ENCODE measurements at regions not wholly inside any gene's neighbourhood (a gene's known extent, or its start where the extent isn't known, plus 50 kb on each side); places are given as distances from the start of the nearest gene placed in this dataset.

DNA sequence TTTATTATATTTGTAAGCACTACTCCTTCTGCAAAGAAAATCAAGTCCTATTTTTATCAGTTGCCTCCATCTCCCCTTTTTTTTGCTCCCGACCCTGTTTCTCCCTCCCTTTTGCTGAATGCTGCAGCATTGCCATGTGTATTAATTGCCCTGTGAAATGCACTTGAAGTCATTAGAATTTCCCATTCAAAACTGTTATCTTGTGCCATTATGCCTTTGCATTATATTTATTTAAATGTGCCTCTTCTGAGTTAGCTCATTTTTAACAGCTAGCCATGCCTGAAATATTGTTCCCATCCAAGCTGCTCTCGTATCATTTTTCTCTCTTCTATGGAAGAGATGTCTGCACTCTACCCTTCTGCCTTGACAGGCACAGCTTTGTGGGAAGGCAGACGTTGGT, 404.0 kb upstream of the PLXNA2 start:
- H3K4me1 ChIP-seq (ENCODE audit: control insufficient read depth, insufficient read depth, low read depth, low read length), result no peaks in the 10 kb centered on the region
- H3K4me2 ChIP-seq (ENCODE audit: low read length, poor library complexity, severe bottlenecking), result no peak overlapping the region
- H4K8ac ChIP-seq (ENCODE audit: low read length), result no peak overlapping the region
- no peak for DNase-seq
- no peaks in the 10 kb centered on the region for H3K36me3 ChIP-seq (ENCODE audit: control insufficient read depth in 1 of 2, insufficient read depth in 2 of 2, low read depth in 1 of 2, low read length in 2 of 2)
- H2BK120ac ChIP-seq (ENCODE audit: low read depth, low read length), result no peak overlapping the region
- no peak overlapping the region for H3K14ac ChIP-seq (ENCODE audit: low read length in 2 of 2)
- no peak overlapping the region for H2BK12ac ChIP-seq (ENCODE audit: low read length in 2 of 2)
- no peak overlapping the region for H3K4ac ChIP-seq (ENCODE audit: low read depth in 1 of 2, low read length in 2 of 2)
- no peaks in the 10 kb centered on the region for H3K79me1 ChIP-seq (replicated peaks; ENCODE audit: low read length, poor library complexity, severe bottlenecking)
- H3K18ac ChIP-seq (ENCODE audit: low read depth in 1 of 2, low read length in 2 of 2), result no peak overlapping the region
- no peak overlapping the region for H3K27ac ChIP-seq (ENCODE audit: low read length, poor library complexity, severe bottlenecking)
- H3K9me3 ChIP-seq (ENCODE audit: control insufficient read depth, low read length), result no peaks in the 10 kb centered on the region
- no peak overlapping the region for H3K4me3 ChIP-seq (ENCODE audit: insufficient read depth in 1 of 2, low read depth in 1 of 2, low read length in 2 of 2)
- H4K91ac ChIP-seq (ENCODE audit: low read length), result no peak overlapping the region
- H2AK5ac ChIP-seq (ENCODE audit: low read length, severe bottlenecking), result no peak overlapping the region
- H2AFZ ChIP-seq (ENCODE audit: low read depth, low read length), result no peak overlapping the region
- no peak overlapping the region for H2BK15ac ChIP-seq (ENCODE audit: low read depth, poor library complexity, severe bottlenecking)
- H3K9ac ChIP-seq (ENCODE audit: low read length), result no peak overlapping the region
- H2BK5ac ChIP-seq (ENCODE audit: low read depth, low read length, poor library complexity, severe bottlenecking), result no peak overlapping the region
- WGBS, result 88% methylated on average over 3 of the region's 3 CpGs
- H3K27me3 ChIP-seq (ENCODE audit: control insufficient read depth in 1 of 2, insufficient read depth in 1 of 2, low read length in 2 of 2), result peaks cover 13 to 31% of the 10 kb centered on the region in 2 experiments
- H3K23ac ChIP-seq (ENCODE audit: low read length in 2 of 2), result no peak overlapping the region

DNA sequence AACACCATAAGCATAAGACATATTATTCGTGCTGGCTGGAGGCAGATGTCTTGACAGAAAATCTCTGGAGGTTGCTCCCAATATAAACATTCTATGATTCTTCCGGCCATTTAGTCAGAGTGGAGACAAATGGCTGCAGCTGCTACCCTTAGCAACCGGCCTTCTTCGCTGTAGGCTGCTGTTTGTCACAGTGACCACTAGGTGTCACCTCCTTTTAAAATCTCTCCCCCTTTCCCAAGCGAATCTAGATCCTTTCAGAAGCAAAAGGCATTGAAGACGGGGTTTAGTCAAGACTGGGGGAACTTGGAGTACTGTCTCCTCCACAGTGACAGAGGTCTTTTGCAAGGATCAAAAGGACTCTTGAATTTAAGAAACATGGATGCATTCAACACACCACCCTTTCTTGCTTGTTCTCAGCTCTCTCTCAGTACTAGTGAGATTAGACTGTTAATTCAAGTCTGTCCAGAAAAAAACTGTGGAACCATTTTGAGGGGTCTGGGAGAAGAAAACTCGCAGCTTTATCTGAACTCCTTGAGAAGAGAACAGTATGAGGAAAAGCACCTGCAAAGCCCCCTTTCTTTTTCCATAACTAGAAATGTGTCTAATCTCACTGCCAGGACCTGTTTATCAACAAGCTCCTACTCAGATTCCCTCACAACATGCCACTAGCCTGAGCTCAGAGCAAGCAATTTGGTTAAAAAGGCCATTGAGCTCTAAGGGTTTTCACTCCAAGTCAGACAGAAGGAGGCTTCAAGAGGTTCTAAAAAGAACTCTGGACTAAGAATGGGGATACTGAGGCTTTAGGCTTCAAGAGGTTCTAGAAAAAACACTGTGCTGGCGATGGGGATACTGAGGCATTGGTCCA, 408.3 kb upstream of the PLXNA2 start:
- Histone ChIP-seq H3K4ac (ENCODE audit: low read depth in 1 of 2, low read length in 2 of 2) (no peak overlapping the region), H2AK5ac (ENCODE audit: low read length, severe bottlenecking) (no peak overlapping the region), H3K4me2 (ENCODE audit: low read length, poor library complexity, severe bottlenecking) (no peak overlapping the region), H3K27me3 (ENCODE audit: control insufficient read depth in 1 of 2, insufficient read depth in 1 of 2, low read length in 2 of 2) (peaks cover 13 to 19% of the 10 kb centered on the region in 2 experiments), H3K23ac (ENCODE audit: low read length in 2 of 2) (no peak overlapping the region), H3K4me3 (ENCODE audit: insufficient read depth in 1 of 2, low read depth in 1 of 2, low read length in 2 of 2) (no peak overlapping the region), H3K14ac (ENCODE audit: low read length in 2 of 2) (no peak overlapping the region), H3K27ac (ENCODE audit: low read length, poor library complexity, severe bottlenecking) (no peak overlapping the region), H4K8ac (ENCODE audit: low read length) (no peak overlapping the region), H3K9ac (ENCODE audit: low read length) (peak overlapping the region; percentile 25), H2BK12ac (ENCODE audit: low read length in 2 of 2) (peak overlapping the region in 1 of 2 experiments; percentile 72), H2BK15ac (ENCODE audit: low read depth, poor library complexity, severe bottlenecking) (peak overlapping the region; percentile 46), H3K18ac (ENCODE audit: low read depth in 1 of 2, low read length in 2 of 2) (peak overlapping the region in 1 of 2 experiments; percentile 35), H3K79me1 (replicated peaks; ENCODE audit: low read length, poor library complexity, severe bottlenecking) (no peaks in the 10 kb centered on the region), H4K91ac (ENCODE audit: low read length) (no peak overlapping the region), H2BK120ac (ENCODE audit: low read depth, low read length) (no peak overlapping the region), H3K36me3 (ENCODE audit: control insufficient read depth in 1 of 2, insufficient read depth in 2 of 2, low read depth in 1 of 2, low read length in 2 of 2) (no peaks in the 10 kb centered on the region), H2BK5ac (ENCODE audit: low read depth, low read length, poor library complexity, severe bottlenecking) (no peak overlapping the region), H2AFZ (ENCODE audit: low read depth, low read length) (no peak overlapping the region), H3K4me1 (ENCODE audit: control insufficient read depth, insufficient read depth, low read depth, low read length) (no peaks in the 10 kb centered on the region), H3K9me3 (ENCODE audit: control insufficient read depth, low read length) (no peaks in the 10 kb centered on the region)
- 26% methylated on average over 6 of the region's 8 CpGs for WGBS
- DNase-seq, result peak; percentile 87

GRCh38 chr1:208653426-208653825, 409.2 kb upstream of the PLXNA2 start:
- DNase-seq, result peak; percentile 58
- Histone ChIP-seq H3K4me1 (ENCODE audit: control insufficient read depth, insufficient read depth, low read depth, low read length) (no peaks in the 10 kb centered on the region), H3K36me3 (ENCODE audit: control insufficient read depth in 1 of 2, insufficient read depth in 2 of 2, low read depth in 1 of 2, low read length in 2 of 2) (no peaks in the 10 kb centered on the region), H3K23ac (ENCODE audit: low read length in 2 of 2) (no peak overlapping the region), H2AFZ (ENCODE audit: low read depth, low read length) (no peak overlapping the region), H3K27ac (ENCODE audit: low read length, poor library complexity, severe bottlenecking) (no peak overlapping the region), H3K4me2 (ENCODE audit: low read length, poor library complexity, severe bottlenecking) (no peak overlapping the region), H3K14ac (ENCODE audit: low read length in 2 of 2) (no peak overlapping the region), H2BK120ac (ENCODE audit: low read depth, low read length) (no peak overlapping the region), H3K9me3 (ENCODE audit: control insufficient read depth, low read length) (no peaks in the 10 kb centered on the region), H2AK5ac (ENCODE audit: low read length, severe bottlenecking) (no peak overlapping the region), H4K8ac (ENCODE audit: low read length) (no peak overlapping the region), H3K4ac (ENCODE audit: low read depth in 1 of 2, low read length in 2 of 2) (no peak overlapping the region), H2BK12ac (ENCODE audit: low read length in 2 of 2) (no peak overlapping the region), H3K9ac (ENCODE audit: low read length) (no peak overlapping the region), H3K4me3 (ENCODE audit: insufficient read depth in 1 of 2, low read depth in 1 of 2, low read length in 2 of 2) (no peak overlapping the region), H3K18ac (ENCODE audit: low read depth in 1 of 2, low read length in 2 of 2) (no peak overlapping the region), H2BK15ac (ENCODE audit: low read depth, poor library complexity, severe bottlenecking) (no peak overlapping the region), H4K91ac (ENCODE audit: low read length) (no peak overlapping the region), H2BK5ac (ENCODE audit: low read depth, low read length, poor library complexity, severe bottlenecking) (no peak overlapping the region), H3K79me1 (replicated peaks; ENCODE audit: low read length, poor library complexity, severe bottlenecking) (no peaks in the 10 kb centered on the region), H3K27me3 (ENCODE audit: control insufficient read depth in 1 of 2, insufficient read depth in 1 of 2, low read length in 2 of 2) (peaks cover 13 to 19% of the 10 kb centered on the region in 2 experiments)
- 46% methylated on average over 2 of the region's 4 CpGs for WGBS

DNA sequence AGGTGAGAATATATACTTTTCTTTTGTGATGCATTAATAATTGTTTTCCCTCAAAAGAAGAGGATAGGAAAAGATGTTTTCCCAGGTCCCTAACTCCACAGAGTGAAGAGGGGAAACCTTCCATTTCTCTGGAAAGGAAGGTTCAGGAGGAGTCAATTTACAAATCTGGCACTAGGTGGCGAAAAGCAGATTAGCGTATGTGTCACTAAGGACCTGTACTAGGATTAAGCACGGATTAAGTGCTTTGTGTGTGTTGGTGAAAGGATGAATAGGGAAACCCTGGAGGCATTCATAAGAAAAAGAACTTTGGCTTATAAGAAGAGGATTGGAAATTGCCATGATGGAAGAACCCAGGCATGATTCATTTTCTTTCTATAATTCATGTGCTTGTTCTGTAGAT, 410.1 kb upstream of the PLXNA2 start:
- Histone ChIP-seq H3K18ac (ENCODE audit: low read depth in 1 of 2, low read length in 2 of 2) (no peak overlapping the region), H2BK15ac (ENCODE audit: low read depth, poor library complexity, severe bottlenecking) (no peak overlapping the region), H4K8ac (ENCODE audit: low read length) (no peak overlapping the region), H3K23ac (ENCODE audit: low read length in 2 of 2) (no peak overlapping the region), H3K9ac (ENCODE audit: low read length) (no peak overlapping the region), H3K4me3 (ENCODE audit: insufficient read depth in 1 of 2, low read depth in 1 of 2, low read length in 2 of 2) (no peak overlapping the region), H3K4me2 (ENCODE audit: low read length, poor library complexity, severe bottlenecking) (no peak overlapping the region), H2BK5ac (ENCODE audit: low read depth, low read length, poor library complexity, severe bottlenecking) (no peak overlapping the region), H3K27ac (ENCODE audit: low read length, poor library complexity, severe bottlenecking) (no peak overlapping the region), H3K9me3 (ENCODE audit: control insufficient read depth, low read length) (no peaks in the 10 kb centered on the region), H3K4me1 (ENCODE audit: control insufficient read depth, insufficient read depth, low read depth, low read length) (no peaks in the 10 kb centered on the region), H3K36me3 (ENCODE audit: control insufficient read depth in 1 of 2, insufficient read depth in 2 of 2, low read depth in 1 of 2, low read length in 2 of 2) (no peaks in the 10 kb centered on the region), H2BK120ac (ENCODE audit: low read depth, low read length) (no peak overlapping the region), H3K27me3 (ENCODE audit: control insufficient read depth in 1 of 2, insufficient read depth in 1 of 2, low read length in 2 of 2) (peaks cover 9 to 16% of the 10 kb centered on the region in 2 experiments), H3K4ac (ENCODE audit: low read depth in 1 of 2, low read length in 2 of 2) (no peak overlapping the region), H2AFZ (ENCODE audit: low read depth, low read length) (no peak overlapping the region), H2BK12ac (ENCODE audit: low read length in 2 of 2) (no peak overlapping the region), H3K79me1 (replicated peaks; ENCODE audit: low read length, poor library complexity, severe bottlenecking) (no peaks in the 10 kb centered on the region), H2AK5ac (ENCODE audit: low read length, severe bottlenecking) (no peak overlapping the region), H4K91ac (ENCODE audit: low read length) (no peak overlapping the region), H3K14ac (ENCODE audit: low read length in 2 of 2) (no peak overlapping the region)
- WGBS, result 74% methylated on average over 3 of the region's 3 CpGs
- peak; percentile 21 for DNase-seq

All from mesenchymal stem cell (in vitro differentiated cells and primary cell).